WTC11 (cell line): ENCODE measurements at regions not wholly inside any gene's neighbourhood (a gene's known extent, or its start where the extent isn't known, plus 50 kb on each side); places are given as distances from the start of the nearest gene placed in this dataset.

Experiments
- ATAC-seq: fragments of 200-7000 bp; cut with Tn5 transposase; 2 replicates; pipeline ENCODE4 v1.10.0; 2021; ENCODE audit warnings: mild to moderate bottlenecking, moderate library complexity
- CTCF ChIA-PET: fragments of 300-600 bp; sonication (Branson Sonifier 250); formaldehyde crosslinking; loops from one replicate; lab custom pipeline; 2021; ENCODE audit warnings: antibody characterized with exemption; lab: Charles Lee
- POLR2A ChIA-PET: fragments of 350-600 bp; sonication (Branson Sonifier 250); formaldehyde crosslinking; loops from one replicate; lab custom pipeline; 2021; ENCODE audit warnings: antibody characterized with exemption; lab: Charles Lee
- DNase-seq: peaks from one replicate; pipeline ENCODE4 v3.0.0; 2021; ENCODE audit warnings: low spot score
- H3K27ac Mint-ChIP-seq: 2 replicates; pipeline ENCODE4 v1.8.0; 2021; ENCODE audit warnings: mixed read lengths
- H3K27me3 Mint-ChIP-seq: 2 replicates; pipeline ENCODE4 v1.8.0; 2021; ENCODE audit warnings: low read depth, mild to moderate bottlenecking, moderate library complexity, mixed read lengths
- H3K36me3 Mint-ChIP-seq: 2 replicates; pipeline ENCODE4 v1.8.0; 2021; ENCODE audit warnings: mixed read lengths
- H3K4me1 Mint-ChIP-seq: 2 replicates; pipeline ENCODE4 v1.8.0; 2022; ENCODE audit warnings: mixed read lengths
- H3K4me3 Mint-ChIP-seq: 2 replicates; pipeline ENCODE4 v1.8.0; 2021; ENCODE audit warnings: mild to moderate bottlenecking, moderate library complexity, mixed read lengths
- H3K9me3 Mint-ChIP-seq: 2 replicates; pipeline ENCODE4 v1.8.0; 2021; ENCODE audit warnings: mixed read lengths
- CREM ChIP-seq: sonication (generic); formaldehyde crosslinking; IDR thresholded peaks from 2 replicates; pipeline ENCODE4 v1.8.1; 2022; ENCODE audit warnings: mild to moderate bottlenecking, missing genetic modification reagents, moderate library complexity
- ELF4 ChIP-seq: sonication (generic); formaldehyde crosslinking; IDR thresholded peaks from 2 replicates; pipeline ENCODE4 v1.8.1; 2022; ENCODE audit warnings: low read depth, mild to moderate bottlenecking, moderate library complexity, missing genetic modification reagents
- FOXP4 ChIP-seq: sonication (generic); formaldehyde crosslinking; IDR thresholded peaks from 2 replicates; pipeline ENCODE4 v1.8.0; 2022; ENCODE audit warnings: mild to moderate bottlenecking, missing genetic modification reagents
- GRHL2 ChIP-seq: fragments of 250-450 bp; sonication (Bioruptor Pico); IDR thresholded peaks from 2 replicates; pipeline ENCODE4 v1.8.0; 2022; ENCODE audit warnings: mild to moderate bottlenecking, moderate library complexity; ENCODE audit not compliant: insufficient replicate concordance, severe bottlenecking
- JAZF1 ChIP-seq: fragments of 250-450 bp; sonication (Bioruptor Pico); IDR thresholded peaks from 2 replicates; pipeline ENCODE4 v1.9.0; 2021; ENCODE audit warnings: moderate library complexity, mild to moderate bottlenecking, inconsistent platforms
- NR1H2 ChIP-seq: sonication (generic); formaldehyde crosslinking; IDR thresholded peaks from 2 replicates; pipeline ENCODE4 v1.9.0; 2021; ENCODE audit warnings: mild to moderate bottlenecking, moderate library complexity, missing genetic modification reagents
- SMAD3 ChIP-seq: sonication (generic); formaldehyde crosslinking; IDR thresholded peaks from 2 replicates; pipeline ENCODE4 v1.8.0; 2022; ENCODE audit warnings: missing genetic modification reagents, mild to moderate bottlenecking, borderline replicate concordance
- SMAD4 ChIP-seq: sonication (generic); formaldehyde crosslinking; IDR thresholded peaks from 2 replicates; pipeline ENCODE4 v1.8.0; 2022; ENCODE audit warnings: mild to moderate bottlenecking, missing genetic modification reagents
- SP1 ChIP-seq: sonication (generic); formaldehyde crosslinking; conservative IDR thresholded peaks from 2 replicates; pipeline ENCODE4 v1.8.1; 2022; ENCODE audit warnings: missing genetic modification reagents
- STAT6 ChIP-seq: sonication (generic); formaldehyde crosslinking; conservative IDR thresholded peaks from 2 replicates; pipeline ENCODE4 v1.8.1; 2023; ENCODE audit warnings: mild to moderate bottlenecking, low read depth, missing genetic modification reagents, moderate library complexity
- ZBTB21 ChIP-seq: sonication (generic); formaldehyde crosslinking; IDR thresholded peaks from 2 replicates; pipeline ENCODE4 v1.8.1; 2023; ENCODE audit warnings: mild to moderate bottlenecking, missing genetic modification reagents, borderline replicate concordance
- ZNF121 ChIP-seq: sonication (generic); formaldehyde crosslinking; IDR thresholded peaks from 2 replicates; pipeline ENCODE4 v1.8.0; 2023; ENCODE audit warnings: missing genetic modification reagents
- ZNF281 ChIP-seq: sonication (generic); formaldehyde crosslinking; IDR thresholded peaks from 2 replicates; pipeline ENCODE4 v1.8.0; 2023; ENCODE audit warnings: mild to moderate bottlenecking, missing genetic modification reagents
- ZNF416 ChIP-seq: fragments of 250-450 bp; sonication (Bioruptor Pico); IDR thresholded peaks from 2 replicates; pipeline ENCODE4 v1.9.0; 2021; ENCODE audit warnings: mild to moderate bottlenecking, inconsistent platforms
- ZNF423 ChIP-seq: fragments of 250-450 bp; sonication (Bioruptor Pico); IDR thresholded peaks from 2 replicates; pipeline ENCODE4 v2.1.2; 2022; ENCODE audit warnings: mild to moderate bottlenecking, moderate library complexity
- ZNF425 ChIP-seq: fragments of 250-450 bp; sonication (Bioruptor Pico); conservative IDR thresholded peaks from 2 replicates; pipeline ENCODE4 v1.9.0; 2021; ENCODE audit warnings: mild to moderate bottlenecking
- ZNF512 ChIP-seq: sonication (generic); formaldehyde crosslinking; IDR thresholded peaks from 2 replicates; pipeline ENCODE4 v1.8.1; 2022; ENCODE audit warnings: missing genetic modification reagents, borderline replicate concordance

- no peak overlapping the region; the same call in 1 of the 2 replicates for H3K27ac Mint-ChIP-seq
- peaks cover 15% of the 10 kb centered on the region for H3K27me3 Mint-ChIP-seq
- no peak for TF ChIP-seq ELF4 (CRISPR knock-in tag)
- TF ChIP-seq ZNF423 (CRISPR knock-in tag) = no peak
- peak; percentile 71; the same call in 1 of the 2 replicates for TF ChIP-seq ZNF121 (CRISPR knock-in tag)
- no peak for TF ChIP-seq STAT6 (CRISPR knock-in tag)
- TF ChIP-seq ZNF425 (CRISPR knock-in tag) = no peak
- no peak for TF ChIP-seq FOXP4 (CRISPR knock-in tag)
- TF ChIP-seq, all 79 proteins: peak for 1
- ChIA-PET POLR2A (no interaction called here), CTCF (interaction anchor here (0.7 to 5.0 kb wide), 4 partner anchors 12 to 78 kb away, joined by 3 to 47 read pairs (median 8); no protein-coding TSS in a partner anchor)
- Mint-ChIP-seq H3K4me1 (peaks cover 48% of the 10 kb centered on the region), H3K4me3 (no peak overlapping the region), H3K9me3 (no peaks in the 10 kb centered on the region), H3K36me3 (no peaks in the 10 kb centered on the region)
- no peak for ATAC-seq
- DNase-seq = no peak
Observed at GRCh38 chr16:85175724-85176233, 63.5 kb upstream of the CIBAR2 start.

GRCh38 chr16:85176541-85177447 is 64.5 kb upstream of the CIBAR2 start:
- CTCF ChIA-PET = interaction anchor here (0.7 to 5.0 kb wide), 3 partner anchors 11 to 77 kb away, joined by 3 to 47 read pairs (median 12); no protein-coding TSS in a partner anchor
- peaks cover 41% of the 10 kb centered on the region for H3K4me1 Mint-ChIP-seq
- ATAC-seq = no peak
- H3K36me3 Mint-ChIP-seq = no peaks in the 10 kb centered on the region
- no peak for DNase-seq
- no peak overlapping the region for H3K4me3 Mint-ChIP-seq
- POLR2A ChIA-PET = no interaction called here
- peaks cover 5% of the 10 kb centered on the region for H3K27me3 Mint-ChIP-seq
- peak overlapping the region; percentile 32; the same call in 1 of the 2 replicates for H3K27ac Mint-ChIP-seq
- no peak for TF ChIP-seq ZNF416 (CRISPR knock-in tag)
- TF ChIP-seq GRHL2 (CRISPR knock-in tag) = no peak
- TF ChIP-seq SP1 (CRISPR knock-in tag) = no peak
- no peak for TF ChIP-seq SMAD3 (CRISPR knock-in tag)
- no peak for TF ChIP-seq NR1H2 (CRISPR knock-in tag)
- no peak for TF ChIP-seq CREM (CRISPR knock-in tag)
- TF ChIP-seq ZNF281 (CRISPR knock-in tag) = no peak
- no peak for TF ChIP-seq ZNF512
- no peak for TF ChIP-seq JAZF1 (CRISPR knock-in tag)
- TF ChIP-seq SMAD4 (CRISPR knock-in tag) = no peak
- no peak for TF ChIP-seq ZBTB21 (CRISPR knock-in tag)
- no peaks in the 10 kb centered on the region for H3K9me3 Mint-ChIP-seq
